ENCODE measurements at regions not wholly inside any gene's neighbourhood (a gene's known extent, or its start where the extent isn't known, plus 50 kb on each side); places are given as distances from the start of the nearest gene placed in this dataset.

- no peak for DNase-seq (ENCODE audit: low spot score)
Measured at GRCh38 chr12:107443320-107444090, 242.1 kb upstream of the PWP1 start.

GRCh38 chr12:107444771-107445170 lies 240.8 kb upstream of the PWP1 start:
- no peak for DNase-seq (ENCODE audit: low spot score)

DNA sequence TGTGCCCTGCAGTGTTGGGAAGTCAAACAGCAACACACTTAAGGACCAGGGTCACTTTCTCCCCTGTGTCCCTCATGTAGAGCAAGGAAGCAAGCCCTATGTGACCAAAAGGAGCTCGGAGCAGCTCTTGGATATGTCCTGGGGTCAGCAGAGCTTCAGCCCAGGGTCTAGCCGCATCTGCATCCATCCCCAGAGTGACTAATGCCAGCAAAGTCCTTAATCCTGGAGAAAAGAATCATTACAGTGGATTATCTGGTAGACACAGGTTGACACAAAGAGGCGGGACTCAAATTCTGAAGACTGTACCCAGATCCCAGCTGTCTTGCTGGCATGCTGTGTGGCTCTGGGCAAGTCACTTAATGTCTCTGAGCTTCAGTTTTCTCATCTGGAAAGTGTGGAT lies 239.1 kb upstream of the PWP1 start:
- DNase-seq (ENCODE audit: low spot score) = no peak

- no peak for DNase-seq (ENCODE audit: low spot score)
Measured at GRCh38 chr12:107447336-107447735, 238.3 kb upstream of the PWP1 start.

DNA sequence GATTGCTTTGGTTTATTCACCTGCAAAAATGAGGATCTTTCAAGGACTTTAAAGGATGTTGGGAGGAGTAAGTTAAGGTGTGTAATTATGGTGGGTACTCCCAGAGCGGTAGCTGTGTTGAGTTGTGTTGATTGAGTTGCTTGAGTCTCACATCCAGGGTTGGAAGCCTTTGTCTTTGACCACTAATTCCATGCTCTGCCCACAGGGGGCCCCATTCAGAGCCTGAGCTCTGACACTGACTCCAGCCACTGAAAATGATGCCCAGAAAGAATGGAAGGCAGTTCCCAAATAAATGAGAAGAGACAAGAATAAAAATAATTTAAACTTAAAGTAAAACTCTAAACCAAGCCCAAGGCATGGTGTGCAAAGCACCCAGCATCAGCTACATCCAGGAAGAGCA lies 237.4 kb upstream of the PWP1 start:
- DNase-seq (ENCODE audit: low spot score) = no peak

DNA sequence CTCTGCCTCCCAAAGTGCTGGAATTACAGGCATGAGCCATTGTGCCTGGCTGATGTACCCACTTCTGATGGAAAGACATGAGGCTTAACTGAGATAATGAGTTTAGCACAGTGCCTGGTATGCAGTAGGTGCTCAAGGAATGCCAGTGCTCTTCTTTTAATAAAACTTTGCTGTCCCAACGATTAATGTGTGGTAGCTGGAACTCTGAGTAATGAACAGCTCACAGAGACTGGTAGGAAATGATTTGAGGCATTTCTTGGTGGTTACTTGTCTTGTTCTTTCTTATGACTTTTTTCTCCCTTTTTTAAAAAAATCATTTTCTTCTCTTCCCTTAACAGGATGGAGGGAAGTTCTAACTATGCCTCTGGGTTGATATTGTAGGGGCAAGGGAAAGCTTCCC lies 235.7 kb upstream of the PWP1 start:
- DNase-seq (ENCODE audit: low spot score) = no peak

DNA sequence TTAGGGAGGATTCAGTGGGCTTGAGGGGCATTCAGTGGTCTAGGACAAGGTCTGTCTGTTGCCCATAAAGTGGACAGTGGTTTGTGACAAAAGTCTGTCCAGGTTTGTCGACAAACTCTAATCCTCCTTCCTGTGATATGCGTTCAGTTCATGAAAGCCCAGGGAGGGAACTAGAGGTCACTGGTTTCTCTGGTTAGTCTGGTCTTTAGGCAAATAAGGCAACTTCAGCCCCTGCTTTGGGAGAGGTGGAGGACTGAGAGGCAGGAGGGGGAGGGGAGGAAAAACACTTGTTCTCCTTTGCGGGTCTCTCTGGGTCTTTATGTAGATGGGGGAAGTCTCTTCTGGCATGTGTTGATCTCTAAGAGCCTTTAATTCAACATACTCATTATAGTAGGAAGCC lies 235.1 kb upstream of the PWP1 start:
- DNase-seq (ENCODE audit: low spot score) = no peak

DNA sequence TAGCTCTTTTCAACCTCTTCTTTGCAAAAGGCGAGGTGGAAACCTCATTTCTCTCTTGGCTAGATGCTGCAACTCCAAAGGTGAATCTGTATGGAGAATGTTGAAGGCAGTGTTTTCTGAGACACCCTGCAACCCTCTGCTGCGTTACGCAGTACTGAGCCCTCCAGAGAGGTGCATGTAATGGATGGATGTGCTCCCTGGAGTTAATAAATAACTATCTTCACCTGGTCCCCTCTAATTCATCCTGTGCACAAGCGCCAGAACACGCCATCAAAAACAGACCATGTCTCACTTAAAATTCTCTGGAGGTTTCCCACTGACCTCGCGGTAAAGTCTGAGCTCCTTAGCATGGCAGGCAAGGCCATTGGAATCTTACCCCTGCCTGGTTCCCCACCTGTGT lies 234.4 kb upstream of the PWP1 start:
- no peak for DNase-seq (ENCODE audit: low spot score)

GRCh38 chr12:107454109-107454830 lies 231.3 kb upstream of the PWP1 start:
- no peak for DNase-seq (ENCODE audit: low spot score)

DNA sequence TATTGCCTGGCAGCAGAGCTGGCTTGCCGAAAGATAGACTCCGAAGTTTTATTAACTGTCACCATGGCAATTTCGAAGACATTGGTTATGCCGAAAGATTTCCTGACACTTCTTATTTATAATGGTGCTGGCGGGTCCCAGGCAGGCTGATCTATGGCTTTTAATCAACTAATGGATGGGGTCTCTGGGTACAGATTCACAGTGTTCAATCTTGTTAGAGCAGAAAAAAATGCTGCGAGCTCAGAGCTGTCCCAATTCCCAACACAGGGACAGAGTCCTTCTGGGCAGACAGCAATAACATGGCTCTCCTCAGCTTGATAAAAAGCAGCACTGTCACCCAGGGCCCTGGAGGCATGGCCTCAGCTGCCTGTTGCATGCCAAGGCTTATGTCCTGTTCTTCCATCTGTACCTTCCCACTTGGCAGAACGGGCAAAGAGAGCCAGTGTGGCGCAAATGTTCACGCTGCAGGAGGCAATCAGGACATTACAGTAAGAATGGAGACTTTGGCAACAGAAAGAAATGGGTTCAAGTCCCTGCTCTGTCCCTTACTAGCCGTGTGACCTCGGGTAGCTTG lies 228.2 kb upstream of the PWP1 start:
- DNase-seq (ENCODE audit: low spot score) = no peak

DNA sequence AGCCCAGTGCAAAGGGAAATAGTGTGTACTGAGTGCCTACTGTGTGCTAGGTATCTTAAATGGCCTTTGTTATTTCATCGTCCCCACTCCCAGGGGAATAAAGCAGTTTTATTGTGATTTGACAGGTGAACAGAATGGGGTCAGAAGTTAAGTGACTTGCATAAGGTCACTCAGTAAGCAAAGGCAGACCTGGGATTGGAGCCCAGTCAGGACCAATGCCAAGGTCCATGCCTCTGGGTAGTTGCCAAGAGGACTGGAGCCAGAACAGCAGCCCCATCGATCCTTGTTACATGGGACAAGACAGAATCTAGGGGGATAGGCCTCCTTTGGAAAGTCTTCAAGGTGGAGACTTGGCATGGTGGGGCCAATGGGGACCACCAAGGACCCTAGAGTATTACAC lies 227.4 kb upstream of the PWP1 start:
- no peak for DNase-seq (ENCODE audit: low spot score)

GRCh38 chr12:107458990-107459389 lies 226.6 kb upstream of the PWP1 start:
- DNase-seq (ENCODE audit: low spot score) = no peak

DNA sequence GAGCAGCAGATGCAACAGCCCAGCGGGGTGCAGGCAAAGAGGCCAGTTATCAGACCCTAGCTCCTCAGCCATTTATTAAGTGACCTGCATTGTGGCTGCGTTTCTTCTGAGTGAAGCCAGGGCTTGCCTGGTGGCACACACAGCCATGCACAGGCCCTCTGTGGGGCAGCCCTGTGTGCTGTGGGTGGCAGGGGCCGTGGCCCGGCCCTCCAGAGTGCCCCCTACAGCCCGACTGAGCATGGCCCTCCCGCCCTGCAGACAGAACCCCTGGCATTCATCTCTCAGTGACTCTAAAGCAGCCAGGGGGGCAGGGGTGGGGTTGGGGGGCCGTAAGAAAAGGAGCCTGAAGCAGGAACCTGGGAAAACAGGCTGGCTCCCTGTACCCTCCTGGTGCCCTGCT lies 226.0 kb upstream of the PWP1 start:
- no peak for DNase-seq (ENCODE audit: low spot score)

GRCh38 chr12:107461222-107461975 lies 224.2 kb upstream of the PWP1 start:
- no peak for DNase-seq (ENCODE audit: low spot score)

- no peak for DNase-seq (ENCODE audit: low spot score)
Measured at GRCh38 chr12:107462428-107463332, 222.9 kb upstream of the PWP1 start.

- no peak for DNase-seq (ENCODE audit: low spot score)
Measured at GRCh38 chr12:107464644-107465043, 221.0 kb upstream of the PWP1 start.

DNA sequence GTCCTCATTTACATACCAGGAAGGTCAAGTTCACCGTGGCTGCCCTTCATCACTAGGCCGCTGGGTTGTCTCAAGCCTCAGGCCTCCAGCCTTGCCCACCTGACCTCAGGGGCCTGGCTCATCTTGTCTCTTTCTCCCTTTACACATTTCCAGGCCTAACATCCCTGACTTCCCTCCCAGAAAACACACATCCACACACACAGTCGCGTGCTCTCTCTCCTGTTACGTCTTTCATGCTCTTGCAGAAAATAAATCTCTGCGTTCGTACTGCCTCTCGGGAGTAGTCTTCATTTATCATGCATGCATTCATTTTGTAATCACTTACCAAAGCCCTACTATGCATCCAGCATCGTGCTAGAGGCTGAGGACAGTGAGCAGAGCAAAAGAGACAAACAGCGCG lies 220.0 kb upstream of the PWP1 start:
- no peak for DNase-seq (ENCODE audit: low spot score)

DNA sequence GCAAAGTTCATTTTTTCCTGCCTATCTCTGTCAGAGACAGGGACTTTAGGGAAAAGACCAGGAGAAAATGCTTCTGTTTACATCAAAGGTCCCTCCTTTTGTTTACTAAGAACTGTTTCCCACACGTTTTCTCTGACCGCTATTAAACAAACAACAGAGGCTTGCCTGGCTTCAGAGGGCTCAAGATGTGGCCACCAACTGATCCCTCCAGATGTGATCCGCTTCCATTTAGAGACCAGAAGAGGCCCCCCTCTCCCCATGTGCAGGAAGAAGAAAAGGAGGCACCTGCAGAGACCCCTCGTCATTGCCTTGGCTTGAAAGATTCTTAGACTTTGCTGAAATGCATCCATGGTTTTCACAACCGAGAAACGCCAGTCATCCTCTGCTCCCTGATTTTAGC lies 217.9 kb upstream of the PWP1 start:
- DNase-seq (ENCODE audit: low spot score) = no peak

DNA sequence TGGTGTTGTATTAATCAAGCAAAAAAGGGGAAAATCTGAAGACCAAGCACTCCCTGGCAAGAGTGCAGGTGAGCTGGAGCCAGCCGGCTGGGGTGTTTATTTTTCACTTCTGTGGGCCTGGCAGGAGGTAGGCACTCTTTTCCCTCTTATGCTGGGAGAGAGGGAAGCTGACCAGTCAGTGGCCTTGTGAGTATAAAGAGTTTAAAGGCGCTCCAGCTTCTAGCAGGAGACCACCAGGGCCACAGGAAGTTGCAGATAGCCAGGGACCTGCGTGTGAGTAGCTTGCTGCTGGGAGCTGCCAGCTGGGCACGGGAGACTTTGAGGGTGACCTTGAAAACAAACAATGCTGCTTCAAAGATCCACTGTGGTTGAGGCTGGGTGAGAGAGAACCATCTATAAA lies 217.4 kb upstream of the PWP1 start:
- no peak for DNase-seq (ENCODE audit: low spot score)

DNA sequence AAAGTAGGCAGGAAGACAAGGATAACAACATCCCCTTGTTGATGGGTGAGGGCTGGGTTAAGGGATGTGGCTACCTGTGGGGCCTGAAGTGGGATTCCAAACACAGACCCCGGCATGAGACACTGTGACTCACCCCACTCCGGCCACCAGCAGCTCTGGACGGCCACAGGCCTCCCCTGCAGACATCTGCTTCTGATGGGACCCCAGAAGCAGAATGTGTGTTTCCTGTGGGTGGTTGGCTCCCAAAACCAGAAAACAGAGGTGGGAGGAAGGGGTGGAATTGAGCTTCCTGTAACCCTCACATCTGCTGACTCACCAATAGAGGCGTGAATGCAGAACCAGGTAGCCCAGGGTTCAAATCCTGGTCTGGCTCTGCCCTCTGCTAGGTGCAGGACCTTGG lies 216.6 kb upstream of the PWP1 start:
- no peak for DNase-seq (ENCODE audit: low spot score)

DNA sequence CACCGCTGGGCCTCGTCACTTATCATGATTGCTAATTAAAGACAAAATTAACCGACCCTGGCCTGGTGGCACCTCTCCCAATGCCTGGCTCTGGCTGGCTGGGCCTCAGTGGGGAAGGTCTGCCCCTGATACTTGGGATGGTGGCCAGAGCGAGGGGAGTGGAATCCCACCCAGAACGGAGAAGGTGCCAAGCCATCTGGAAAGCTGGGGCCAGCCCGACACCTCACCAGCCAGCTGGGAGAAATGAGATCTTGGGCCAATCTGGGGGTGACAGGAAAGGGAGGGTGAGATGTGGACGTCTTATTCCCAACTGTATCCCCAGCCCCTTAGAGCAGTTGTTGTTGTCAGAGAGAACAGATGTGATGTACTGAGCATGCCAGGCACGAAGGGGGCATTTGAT lies 215.0 kb upstream of the PWP1 start:
- no peak for DNase-seq (ENCODE audit: low spot score)

GRCh38 chr12:107472308-107472707 lies 213.3 kb upstream of the PWP1 start:
- DNase-seq (ENCODE audit: low spot score) = no peak
